Osteocyte (in vitro differentiated cells): ENCODE measurements at regions not wholly inside any gene's neighbourhood (a gene's known extent, or its start where the extent isn't known, plus 50 kb on each side); places are given as distances from the start of the nearest gene placed in this dataset.

Source experiments
- DNase-seq: peaks from one replicate; pipeline ENCODE4 v3.0.0; 2021; ENCODE audit warnings: mixed read lengths; ENCODE audit not compliant: unreplicated experiment; ENCODE audit errors: extremely low spot score
- H3K27ac Mint-ChIP-seq: one replicate; pipeline ENCODE4 v1.8.0; 2021; ENCODE audit warnings: mild to moderate bottlenecking, mixed read lengths; ENCODE audit not compliant: unreplicated experiment
- H3K27me3 Mint-ChIP-seq: one replicate; pipeline ENCODE4 v1.8.0; 2021; ENCODE audit warnings: mixed read lengths; ENCODE audit not compliant: unreplicated experiment
- H3K36me3 Mint-ChIP-seq: one replicate; pipeline ENCODE4 v1.8.0; 2021; ENCODE audit warnings: mixed read lengths; ENCODE audit not compliant: unreplicated experiment
- H3K4me1 Mint-ChIP-seq: one replicate; pipeline ENCODE4 v1.8.0; 2021; ENCODE audit warnings: mixed read lengths; ENCODE audit not compliant: unreplicated experiment
- H3K4me3 Mint-ChIP-seq: one replicate; pipeline ENCODE4 v1.8.0; 2021; ENCODE audit warnings: mild to moderate bottlenecking, moderate library complexity, mixed read lengths; ENCODE audit not compliant: unreplicated experiment
- H3K9me3 Mint-ChIP-seq: one replicate; pipeline ENCODE4 v1.8.0; 2021; ENCODE audit warnings: mixed read lengths; ENCODE audit not compliant: unreplicated experiment
- CTCF ChIP-seq: fragments of 200-600 bp; sonication (generic); IDR thresholded peaks from 2 replicates; pipeline ENCODE4 v1.5.0; 2021; ENCODE audit warnings: antibody characterized with exemption, mild to moderate bottlenecking, moderate library complexity

GRCh38 chr6:132959639-132960326 lies 145.4 kb downstream of the RPS12 start:
- Mint-ChIP-seq H3K27me3 (peaks cover 12% of the 10 kb centered on the region), H3K9me3 (no peaks in the 10 kb centered on the region), H3K4me3 (no peak overlapping the region), H3K4me1 (peaks cover 21% of the 10 kb centered on the region), H3K36me3 (no peaks in the 10 kb centered on the region), H3K27ac (no peak overlapping the region)
- TF ChIP-seq CTCF = no peak
- DNase-seq = no peak

GRCh38 chr6:132960720-132961119 lies 146.4 kb downstream of the RPS12 start:
- TF ChIP-seq CTCF = no peak
- no peak for DNase-seq
- Mint-ChIP-seq H3K27ac (no peak overlapping the region), H3K9me3 (no peaks in the 10 kb centered on the region), H3K4me3 (no peak overlapping the region), H3K27me3 (peaks cover 8% of the 10 kb centered on the region), H3K36me3 (no peaks in the 10 kb centered on the region), H3K4me1 (peaks cover 25% of the 10 kb centered on the region)

- H3K27me3 Mint-ChIP-seq = peaks cover 8% of the 10 kb centered on the region
- H3K36me3 Mint-ChIP-seq = no peaks in the 10 kb centered on the region
- H3K27ac Mint-ChIP-seq = no peak overlapping the region
- no peak for DNase-seq
- H3K4me3 Mint-ChIP-seq = no peak overlapping the region
- no peaks in the 10 kb centered on the region for H3K9me3 Mint-ChIP-seq
- peaks cover 25% of the 10 kb centered on the region for H3K4me1 Mint-ChIP-seq
- no peak for TF ChIP-seq CTCF
Observed at GRCh38 chr6:132961122-132961521, 146.8 kb downstream of the RPS12 start.

DNA sequence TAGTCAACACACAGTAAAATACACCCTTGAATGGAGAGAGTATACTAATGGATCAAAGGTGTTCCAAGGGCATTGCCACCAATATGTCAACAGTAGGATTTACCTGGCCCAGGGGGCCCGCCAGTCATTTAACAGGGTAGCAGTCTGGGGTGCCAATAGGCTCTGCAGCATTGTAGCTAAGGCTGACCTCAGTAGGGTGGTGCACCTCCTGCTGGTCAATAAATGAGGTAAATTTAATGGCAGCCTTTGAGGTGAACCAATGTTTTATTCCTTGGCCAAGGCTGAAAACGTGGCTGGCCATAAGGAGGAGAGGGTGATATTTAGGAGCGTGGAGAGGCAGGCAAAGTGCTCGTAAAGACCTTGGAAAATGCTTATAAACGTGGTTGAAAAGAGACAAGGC lies 147.2 kb downstream of the RPS12 start:
- TF ChIP-seq CTCF = no peak
- Mint-ChIP-seq H3K27ac (no peak overlapping the region), H3K4me3 (no peak overlapping the region), H3K27me3 (peaks cover 8% of the 10 kb centered on the region), H3K4me1 (peaks cover 25% of the 10 kb centered on the region), H3K9me3 (no peaks in the 10 kb centered on the region), H3K36me3 (no peaks in the 10 kb centered on the region)
- DNase-seq = no peak

GRCh38 chr6:132962936-132963868 lies 148.8 kb downstream of the RPS12 start:
- Mint-ChIP-seq H3K27ac (no peak overlapping the region), H3K9me3 (no peaks in the 10 kb centered on the region), H3K4me3 (no peak overlapping the region), H3K4me1 (peaks cover 25% of the 10 kb centered on the region), H3K36me3 (no peaks in the 10 kb centered on the region), H3K27me3 (peaks cover 2% of the 10 kb centered on the region)
- peak; percentile 77 for TF ChIP-seq CTCF
- DNase-seq = no peak
